ENCODE measurements at regions not wholly inside any gene's neighbourhood (a gene's known extent, or its start where the extent isn't known, plus 50 kb on each side); places are given as distances from the start of the nearest gene placed in this dataset.

GRCh38 chr1:95888941-95889390 is 655.0 kb downstream of the RWDD3 start:
- TF ChIP-seq CTCF (IDR thresholded peaks at IDR 0.05) (no peak), POLR2A (IDR thresholded peaks at IDR 0.05) (no peak)
